HepG2 (cell line): ENCODE measurements at regions not wholly inside any gene's neighbourhood (a gene's known extent, or its start where the extent isn't known, plus 50 kb on each side); places are given as distances from the start of the nearest gene placed in this dataset.

Experiments used
- ATAC-seq: fragments of 200-7000 bp; cut with Tn5 transposase; 3 replicates; pipeline ENCODE4 v1.9.1; 2020; ENCODE audit warnings: mild to moderate bottlenecking, moderate library complexity
- BruUV-seq: library from RNA; stranded (reverse); fragments of 400-500 nt; replicated peaks from 2 replicates; lab custom pipeline; 2021; lab: Mats Ljungman, UMichigan
- CTCF ChIA-PET: fragments of 300-600 bp; formaldehyde crosslinking; extraction: SDS; loops from one replicate; lab custom pipeline; 2021; ENCODE audit warnings: low total read pairs, inconsistent platforms, low intra/inter-chr PET ratio; lab: Yijun Ruan, JAX
- POLR2A ChIA-PET: fragments of 350-600 bp; sonication (Branson Sonifier 250); formaldehyde crosslinking; loops from one replicate; lab custom pipeline; 2020; ENCODE audit warnings: antibody characterized with exemption, inconsistent platforms; lab: Yijun Ruan, JAX
- DNase-seq: peaks from one replicate; pipeline ENCODE4 v3.0.0-alpha.2; 2015; ENCODE audit warnings: low spot score
- FAIRE-seq: peaks from 3 replicates; lab custom pipeline; 2011; peaks lifted over from hg19 to GRCh38; lab: Jason Lieb, UNC
- H2AFZ ChIP-seq: one replicate; pipeline ENCODE4 v1.6.1; 2011; ENCODE audit warnings: low read length, inconsistent platforms
- H3K27ac ChIP-seq: fragments of 300-600 bp; 3 replicates; pipeline ENCODE4 v1.8.0; 2011; ENCODE audit warnings: mixed run types, mild to moderate bottlenecking, mixed read lengths, low read length, inconsistent platforms; ENCODE audit not compliant: insufficient read depth; ENCODE audit errors: extremely low read length
- H3K27me3 ChIP-seq, 2 experiments: fragments of 200-600 bp in 1 of 2; 2 replicates in 1 of 2; 3 replicates in 1 of 2; pipeline versions ENCODE4 v1.6.0 to v1.8.0; 2011; ENCODE audit warnings: low read length in 2 of 2, mild to moderate bottlenecking in 2 of 2, moderate library complexity in 2 of 2, inconsistent platforms in 1 of 2; ENCODE audit not compliant: insufficient read depth in 2 of 2, control insufficient read depth in 1 of 2
- H3K36me3 ChIP-seq, 2 experiments: fragments of 200-600 bp in 1 of 2; replicated peaks in 1 of 2; 2 replicates in 1 of 2; 3 replicates in 1 of 2; pipeline versions ENCODE4 v1.5.1 to v1.8.0; 2011; ENCODE audit warnings: low read length in 2 of 2, inconsistent platforms in 1 of 2; ENCODE audit not compliant: insufficient read depth in 2 of 2, control insufficient read depth in 1 of 2
- H3K4me1 ChIP-seq: 2 replicates; pipeline ENCODE4 v1.5.1; 2012; ENCODE audit warnings: low read length, inconsistent platforms; ENCODE audit not compliant: insufficient read depth
- H3K4me2 ChIP-seq: 2 replicates; pipeline ENCODE4 v1.6.0; 2011; ENCODE audit warnings: low read depth, low read length, inconsistent platforms
- H3K4me3 ChIP-seq, 3 experiments: fragments of 200-600 bp in 1 of 3; sonication (generic), shearing (Covaris generic) in 1 of 3; replicated peaks in 1 of 3; 2 replicates each; pipeline ENCODE4 v1.5.1; 2011 to 2016; ENCODE audit warnings: low read length in 3 of 3, inconsistent platforms in 2 of 3, low read depth in 2 of 3, mild to moderate bottlenecking in 2 of 3, control low read depth in 1 of 3, mixed read lengths in 1 of 3; ENCODE audit not compliant: insufficient read depth in 1 of 3
- H3K79me2 ChIP-seq: one replicate; pipeline ENCODE4 v1.6.1; 2011; ENCODE audit warnings: low read length, inconsistent platforms; ENCODE audit not compliant: insufficient read depth
- H3K9ac ChIP-seq: 2 replicates; pipeline ENCODE4 v1.6.0; 2011; ENCODE audit warnings: mild to moderate bottlenecking, low read depth, low read length, inconsistent platforms; ENCODE audit not compliant: insufficient read depth
- H3K9me3 ChIP-seq: 2 replicates; pipeline ENCODE4 v1.5.1; 2012; ENCODE audit warnings: mild to moderate bottlenecking, low read length
- H4K20me1 ChIP-seq: 2 replicates; pipeline ENCODE4 v1.6.0; 2011; ENCODE audit warnings: inconsistent platforms, mild to moderate bottlenecking, low read length, moderate library complexity; ENCODE audit not compliant: insufficient read depth
- CCAR2 ChIP-seq: fragments of 200-400 bp; formaldehyde crosslinking; optimal IDR thresholded peaks from 2 replicates; pipeline ENCODE3; 2018; ENCODE audit warnings: low read depth, mild to moderate bottlenecking, low read length, moderate library complexity
- CENPBD1 ChIP-seq: sonication (generic); formaldehyde crosslinking; IDR thresholded peaks from 2 replicates; pipeline ENCODE4 v1.8.0; 2022; ENCODE audit warnings: missing genetic modification reagents, low read depth, mild to moderate bottlenecking, borderline replicate concordance
- PATZ1 ChIP-seq: sonication (generic); formaldehyde crosslinking; IDR thresholded peaks from 2 replicates; pipeline ENCODE4 v1.4.0; 2020; ENCODE audit warnings: missing genetic modification reagents
- PLSCR1 ChIP-seq: sonication (generic); formaldehyde crosslinking; IDR thresholded peaks from 2 replicates; pipeline ENCODE4 v1.5.0; 2020; ENCODE audit warnings: missing genetic modification reagents, mild to moderate bottlenecking, borderline replicate concordance
- ZNF761 ChIP-seq: sonication (generic); formaldehyde crosslinking; conservative IDR thresholded peaks from 2 replicates; pipeline ENCODE4 v1.4.0; 2020; ENCODE audit warnings: mild to moderate bottlenecking, missing genetic modification reagents
- WGBS: methylation state at CpG from one replicate; pipeline ENCODE4 v1.1.6; 2017; ENCODE audit warnings: low lambda C conversion rate; 5-methylcytosine and 5-hydroxymethylcytosine counted together
- in situ Hi-C: cut with HindIII; loops from 2 replicates; pipeline ENCODE4 v1.10.0; 2017; ENCODE audit warnings: low pct_unique_long_range_greater_than_20kb; ENCODE audit not compliant: extremely low pct_ligation_motif_present
- intact Hi-C: fragments of 100-400 bp; cut with micrococcal nuclease; formaldehyde crosslinking; loops from one replicate; pipeline ENCODE4 v1.10.0; 2022; ENCODE audit not compliant: unreplicated experiment

DNA sequence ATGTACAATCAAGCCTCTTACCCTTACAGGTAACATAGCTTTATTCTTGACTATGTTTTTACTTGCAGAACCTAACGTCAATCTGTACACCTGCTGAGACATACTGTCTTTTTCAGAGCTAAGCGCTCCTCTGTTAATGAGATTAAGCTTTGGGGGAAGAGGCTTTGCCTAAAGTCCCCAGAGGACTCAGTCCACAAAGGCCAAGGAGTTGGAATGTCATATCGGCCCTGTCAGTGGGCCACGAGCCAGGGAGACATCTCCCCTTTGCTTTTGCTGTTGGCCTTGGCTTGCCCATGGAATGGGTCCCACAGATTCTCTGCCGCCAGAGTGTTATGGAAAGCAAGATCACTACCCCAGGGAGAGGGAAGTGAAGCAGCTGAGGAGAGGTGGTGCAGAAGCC is 64.1 kb upstream of the SOX4 start (continued):
- TF ChIP-seq PATZ1 = no peak

DNA sequence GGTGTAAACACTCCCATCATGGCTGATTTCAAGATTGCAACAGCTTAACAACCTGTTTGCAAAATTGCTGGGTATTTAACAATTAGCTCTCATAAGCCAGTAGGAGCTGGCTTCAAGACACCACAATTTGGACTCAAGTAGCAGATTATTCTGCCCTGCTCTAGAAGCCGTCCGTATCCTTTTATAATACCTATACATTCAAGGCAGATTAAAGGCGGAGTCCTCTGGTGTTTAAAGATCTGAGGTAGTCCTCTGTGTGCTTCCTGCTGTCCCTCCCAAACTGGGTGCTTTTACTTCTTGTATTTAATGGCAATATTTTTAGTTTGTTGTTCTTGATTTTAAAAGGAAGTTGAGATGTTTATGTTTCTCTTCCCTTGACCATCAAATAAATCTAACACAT is 62.2 kb upstream of the SOX4 start:
- Histone ChIP-seq H3K4me1 (no peaks in the 10 kb centered on the region), H3K4me2 (no peak overlapping the region), H3K27ac (no peak overlapping the region), H2AFZ (no peak overlapping the region), H3K9me3 (no peaks in the 10 kb centered on the region), H3K9ac (no peak overlapping the region), H3K4me3 (no peak overlapping the region), H3K36me3 (no peaks in the 10 kb centered on the region), H3K79me2 (no peaks in the 10 kb centered on the region), H3K27me3 (no peaks in the 10 kb centered on the region), H4K20me1 (no peaks in the 10 kb centered on the region)
- intact Hi-C loops (no loop called here), in situ Hi-C loops (no loop called here)
- BruUV-seq = no TSS peak
- no peak for FAIRE-seq
- TF ChIP-seq CCAR2 (no peak), ZNF761 (no peak), CENPBD1 (no peak), PLSCR1 (no peak)
- no peak for ATAC-seq
- WGBS = 58% methylated on average over 3 of the region's 3 CpGs
- ChIA-PET POLR2A (no interaction called here), CTCF (no interaction called here)
- no peak for DNase-seq
